A673 (cell line): ENCODE measurements at regions not wholly inside any gene's neighbourhood (a gene's known extent, or its start where the extent isn't known, plus 50 kb on each side); places are given as distances from the start of the nearest gene placed in this dataset.

ENCODE experiments used
- CTCF ChIP-seq: fragments of 300-800, 200-600 bp; sonication (generic); conservative IDR thresholded peaks from 2 replicates; pipeline ENCODE4 v1.5.1; 2017; ENCODE audit warnings: low read depth, mild to moderate bottlenecking, antibody characterized with exemption, low read length, moderate library complexity, mixed read lengths
- EZH2 ChIP-seq: fragments of 200-600 bp; sonication (generic); IDR thresholded peaks from 2 replicates; pipeline ENCODE4 v1.6.1; 2017; ENCODE audit warnings: borderline replicate concordance, low read depth, mild to moderate bottlenecking, mixed read lengths, antibody characterized with exemption, low read length; ENCODE audit not compliant: poor library complexity, severe bottlenecking

- TF ChIP-seq CTCF: no peak
- no peak for TF ChIP-seq EZH2
Measured at GRCh38 chr18:47571957-47572356, 320.5 kb upstream of the SKOR2 start.
